CD4-positive, alpha-beta T cell treated with Interleukin-6 for 4 hours (primary cell): ENCODE measurements at regions not wholly inside any gene's neighbourhood (a gene's known extent, or its start where the extent isn't known, plus 50 kb on each side); places are given as distances from the start of the nearest gene placed in this dataset.

ENCODE experiments used
- DNase-seq: peaks from one replicate; pipeline ENCODE4 v3.0.0-alpha.2; 2020; ENCODE audit warnings: mixed read lengths

DNA sequence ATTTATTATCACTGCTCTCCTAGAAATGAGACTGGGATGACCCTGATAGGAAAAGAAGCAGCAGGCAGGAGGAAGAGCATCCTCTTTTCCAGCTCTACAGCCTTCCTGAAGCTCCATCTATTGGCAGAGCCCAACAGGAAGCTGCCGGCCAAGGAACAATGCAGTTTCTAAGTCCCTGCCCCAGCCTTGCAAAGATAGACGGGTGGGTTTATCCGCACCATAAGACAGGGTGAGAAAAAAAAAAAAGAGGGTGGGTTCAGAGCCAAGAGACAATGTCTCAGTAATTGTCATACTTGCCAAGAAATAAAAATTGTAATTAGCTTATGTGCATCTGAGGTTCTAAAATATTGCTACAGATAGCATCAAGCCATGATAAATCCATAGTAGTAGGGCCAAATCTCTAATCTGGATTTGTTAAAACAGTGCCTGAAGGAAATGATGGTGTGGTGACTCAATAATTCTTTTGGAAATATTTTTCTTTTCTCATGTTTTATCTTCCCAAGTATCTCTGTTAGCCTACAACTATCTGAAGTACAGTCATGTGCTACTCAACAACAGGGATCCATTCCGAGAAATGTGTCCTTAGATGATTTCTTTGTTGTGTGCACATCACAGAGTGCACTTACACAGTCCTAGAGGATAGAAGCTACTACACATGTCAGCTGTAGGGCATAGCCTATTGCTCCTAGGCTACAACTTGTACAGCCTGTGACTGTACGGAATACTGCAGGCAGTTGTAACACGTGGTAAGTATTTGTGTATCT lies 242.9 kb upstream of the CXCL12 start:
- DNase-seq = no peak

DNA sequence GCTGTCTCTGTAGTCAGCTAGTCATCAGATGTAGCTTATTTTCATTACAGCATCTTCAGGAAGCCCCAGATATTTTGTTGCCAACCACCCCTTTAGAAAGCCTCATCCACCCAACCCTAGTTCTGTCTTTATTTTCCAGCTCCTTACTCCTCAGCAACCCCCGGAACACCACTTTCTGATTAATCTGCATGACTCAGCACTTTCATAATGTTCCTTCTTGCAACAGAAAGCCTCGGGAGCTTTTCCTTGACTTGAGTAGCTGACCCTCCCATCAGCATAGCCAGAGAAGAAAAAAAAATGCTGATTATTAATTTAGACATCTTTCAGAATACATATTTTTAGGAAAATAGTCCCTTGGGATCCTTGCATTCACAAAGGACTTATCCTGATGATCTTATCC lies 244.0 kb upstream of the CXCL12 start:
- no peak for DNase-seq

DNA sequence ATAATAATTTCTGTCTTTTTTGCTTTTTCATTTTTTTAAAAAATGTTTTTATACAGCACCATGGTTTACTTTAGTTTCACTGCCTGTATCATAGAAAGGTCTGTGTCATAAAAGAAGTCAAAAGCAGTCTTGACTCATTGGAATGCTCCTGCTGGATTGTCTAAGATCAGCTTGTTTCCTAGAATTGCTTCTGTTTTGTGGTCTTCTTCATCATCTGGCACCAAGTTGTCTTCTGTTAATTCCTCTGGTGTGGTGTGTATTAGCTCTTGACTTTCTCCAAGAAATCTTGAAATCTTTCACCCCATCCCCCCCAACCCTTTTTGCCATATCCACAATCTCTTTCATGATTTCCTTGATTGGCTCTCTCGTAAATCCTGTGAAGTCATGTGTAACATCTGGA lies 250.3 kb upstream of the CXCL12 start:
- no peak for DNase-seq

DNA sequence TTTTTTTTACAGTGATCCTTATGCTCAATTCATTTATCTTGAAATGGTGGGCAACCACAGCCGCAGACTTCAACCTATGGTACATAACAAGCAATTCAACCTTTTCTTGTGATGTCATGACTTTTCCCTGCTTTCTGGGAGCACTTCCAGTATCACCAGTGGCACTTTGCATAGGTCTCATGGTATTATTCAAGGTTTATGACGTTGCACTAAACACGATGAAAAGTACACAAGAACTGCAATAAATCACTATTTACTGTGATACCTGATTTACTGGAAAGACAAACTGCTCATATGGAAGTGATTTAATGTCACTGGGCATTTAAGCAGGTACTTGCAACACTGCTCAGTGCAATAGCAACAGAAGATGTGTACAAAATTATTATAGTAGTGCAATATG lies 251.7 kb upstream of the CXCL12 start:
- DNase-seq = no peak

DNA sequence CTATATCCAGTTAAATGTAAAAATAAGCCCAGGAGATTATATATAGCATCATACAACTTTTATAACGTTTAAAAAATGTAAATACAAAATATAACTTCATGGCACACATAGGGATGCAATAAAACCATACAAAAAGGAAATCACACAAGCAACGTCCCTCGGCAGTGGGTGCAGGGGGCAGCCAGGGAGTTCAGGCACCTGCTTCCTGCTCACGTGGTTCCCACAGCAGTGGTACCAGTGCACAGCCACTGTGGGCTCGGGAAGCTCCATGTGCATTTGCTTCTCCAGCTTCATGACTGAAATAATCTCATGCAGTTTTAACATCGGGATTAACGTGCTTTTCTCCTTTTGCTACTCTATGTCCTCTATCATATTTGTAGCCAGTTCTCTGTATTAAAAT lies 255.5 kb upstream of the CXCL12 start:
- DNase-seq = no peak

DNA sequence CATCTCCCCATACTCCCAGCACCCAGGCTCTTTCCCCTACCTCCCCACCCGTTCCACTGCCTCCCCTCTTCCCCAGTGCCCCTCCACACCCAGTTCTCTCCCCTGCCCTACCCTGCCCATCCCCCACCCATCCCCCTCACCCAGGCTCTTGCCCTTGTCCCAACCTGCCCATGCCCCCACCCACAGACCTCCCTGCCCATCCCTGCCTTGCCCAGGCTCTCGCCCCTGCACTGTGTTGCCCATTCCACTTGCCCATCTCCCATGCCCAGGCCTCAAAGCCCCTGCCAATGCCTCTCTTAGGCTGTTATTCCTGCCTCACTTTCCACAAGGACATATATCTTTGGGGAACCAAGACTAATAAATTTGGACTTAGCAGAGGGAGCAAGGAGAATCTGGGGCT lies 262.6 kb upstream of the CXCL12 start:
- no peak for DNase-seq

DNA sequence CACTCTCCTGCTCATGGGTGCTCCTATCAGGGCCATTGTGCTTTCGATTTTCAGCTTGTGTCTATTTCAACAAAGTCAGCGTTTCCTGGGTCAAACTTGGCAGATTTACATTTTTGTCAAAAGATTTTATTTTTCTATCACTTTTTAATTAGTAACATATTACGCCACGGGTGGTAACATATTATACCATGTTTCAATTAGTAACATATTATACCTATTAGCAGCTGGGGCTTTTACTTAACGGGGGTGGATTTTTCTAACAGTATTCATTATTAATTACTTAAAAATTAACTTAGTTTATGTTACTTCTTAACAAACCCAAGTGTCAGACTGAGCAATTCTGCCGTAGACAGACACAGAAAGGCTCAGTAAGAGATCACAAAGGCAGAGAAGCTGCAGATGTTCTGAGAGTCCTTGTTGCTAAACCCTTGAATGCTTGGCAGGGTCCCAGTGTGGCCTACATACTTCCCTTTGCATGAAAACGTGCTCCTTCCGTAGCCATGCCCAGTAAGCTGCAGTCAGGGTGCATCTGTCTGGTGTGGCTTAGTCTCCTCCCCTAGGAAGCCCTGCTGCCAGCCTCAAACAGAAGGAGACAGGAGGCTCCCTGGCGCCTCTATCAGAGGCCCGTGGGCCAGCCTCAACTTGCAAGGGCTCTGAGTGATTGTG lies 263.1 kb upstream of the CXCL12 start:
- DNase-seq = no peak

DNA sequence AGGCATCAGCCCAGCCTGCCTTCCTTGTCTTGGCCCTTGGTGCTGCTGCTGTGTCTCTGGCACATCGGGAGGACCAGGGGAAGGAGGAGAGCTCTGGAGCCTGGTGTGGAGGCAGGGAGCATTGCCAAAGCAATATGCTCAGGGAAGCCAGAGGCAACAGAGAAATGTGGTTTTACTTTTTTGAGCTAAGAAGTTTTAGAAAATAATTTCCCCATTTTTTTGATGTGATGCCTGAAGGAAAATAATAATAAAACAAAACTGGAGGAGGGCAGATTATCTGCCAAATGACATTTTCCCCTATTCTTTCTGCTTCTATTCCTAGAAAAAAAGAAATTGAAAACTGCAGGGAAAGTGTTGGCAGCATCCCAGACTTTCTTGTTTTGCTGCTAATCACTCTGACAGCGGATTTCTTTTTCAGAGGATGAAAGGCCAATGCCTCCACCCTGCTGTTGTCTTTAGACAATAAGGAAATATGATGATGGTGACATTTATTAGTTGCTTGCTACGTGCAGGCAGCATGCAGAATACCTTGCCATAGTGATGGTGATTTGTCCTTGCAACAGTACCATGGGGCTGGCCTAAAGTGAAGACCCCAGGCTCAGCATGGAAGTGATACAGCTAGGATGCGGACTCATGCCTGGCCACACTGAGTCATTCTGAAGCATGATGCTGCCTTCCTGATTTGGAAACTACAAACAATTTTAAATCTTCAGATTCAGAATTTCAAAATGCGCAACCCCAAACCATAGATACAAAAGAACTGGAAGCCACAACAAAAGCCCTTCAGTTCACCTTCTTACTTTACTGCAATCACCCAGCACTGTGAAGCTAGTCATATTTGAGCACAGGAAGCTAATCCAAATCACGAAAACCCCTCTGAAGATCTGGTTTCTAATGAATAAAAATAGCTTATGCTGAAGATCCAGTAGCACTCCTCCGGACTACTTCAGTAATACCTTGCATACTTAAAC lies 260.2 kb upstream of the TMEM72 start:
- no peak for DNase-seq

DNA sequence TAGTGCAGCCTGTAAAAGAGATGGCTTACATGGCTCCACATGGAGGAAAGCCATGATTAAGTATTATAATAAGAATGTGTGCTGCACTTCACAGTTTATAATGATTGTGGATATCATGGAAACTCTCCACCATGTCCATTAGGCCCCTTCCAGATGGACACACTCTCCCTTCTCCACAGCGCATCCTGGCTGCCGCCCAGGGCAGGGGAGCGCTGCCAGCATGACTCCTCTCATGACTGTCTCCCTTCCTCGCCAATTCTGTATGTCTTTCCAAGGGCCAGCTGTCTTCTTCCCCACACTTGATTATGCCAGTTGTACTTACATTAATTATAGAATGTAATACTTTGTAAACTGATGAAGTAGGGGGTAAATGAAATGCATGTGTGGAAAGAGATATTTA lies 259.3 kb upstream of the TMEM72 start:
- no peak for DNase-seq

DNA sequence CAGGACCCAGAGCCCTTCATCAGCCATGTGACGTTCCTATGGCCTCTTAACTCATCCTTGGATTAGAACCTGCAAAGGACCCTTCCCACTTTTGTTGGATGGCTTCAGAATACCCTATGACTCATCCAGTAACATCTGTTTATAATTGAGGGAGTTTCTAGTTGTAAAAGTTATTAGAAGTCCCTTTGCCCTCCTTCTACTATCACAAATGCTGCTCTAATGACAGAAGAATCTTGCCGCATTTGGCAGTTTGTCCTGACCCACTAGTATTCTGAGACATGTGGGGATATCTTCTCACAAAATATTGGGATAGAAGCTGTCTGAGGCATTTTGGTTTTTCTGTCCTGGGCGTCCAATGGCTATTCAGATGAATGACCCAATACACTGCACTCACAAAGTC lies 251.8 kb upstream of the TMEM72 start:
- DNase-seq = no peak

DNA sequence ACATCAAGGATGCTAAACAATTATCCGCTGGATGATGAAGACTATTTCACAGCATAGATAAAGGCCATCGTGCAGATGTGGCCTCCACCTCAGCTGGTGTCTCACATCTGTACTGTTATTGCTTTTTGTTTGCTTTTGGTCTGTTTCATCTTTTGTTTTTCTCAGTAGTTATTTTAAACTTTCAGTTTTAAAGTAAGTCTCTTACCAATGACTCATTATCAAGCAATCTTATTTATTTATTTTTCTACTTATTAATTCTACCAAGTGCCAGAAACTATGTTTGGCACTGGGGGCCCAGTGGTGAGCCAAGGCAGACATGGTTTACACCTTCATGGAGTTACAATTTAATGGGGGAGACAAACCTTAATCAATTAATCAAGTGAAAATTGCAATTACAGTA lies 250.9 kb upstream of the TMEM72 start:
- no peak for DNase-seq

DNA sequence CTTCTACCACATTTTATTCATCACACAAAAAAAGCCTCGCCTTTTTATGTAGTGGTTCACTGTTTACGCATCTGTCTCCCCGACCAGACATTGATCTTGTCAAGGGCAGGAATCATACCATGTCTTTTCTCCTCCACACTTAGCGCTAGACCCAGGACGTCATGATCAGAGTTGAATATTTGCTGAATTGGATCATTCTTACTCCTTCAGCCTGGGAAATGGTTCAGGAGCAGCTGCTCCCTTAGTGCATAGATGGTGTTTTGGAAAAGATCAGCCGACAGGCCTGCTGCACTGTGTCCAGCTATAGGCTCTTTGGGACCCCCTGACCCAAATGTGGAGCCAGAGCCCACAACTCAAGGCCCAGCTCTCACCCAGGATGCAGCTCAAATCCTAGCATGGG lies 249.1 kb upstream of the TMEM72 start:
- no peak for DNase-seq

DNA sequence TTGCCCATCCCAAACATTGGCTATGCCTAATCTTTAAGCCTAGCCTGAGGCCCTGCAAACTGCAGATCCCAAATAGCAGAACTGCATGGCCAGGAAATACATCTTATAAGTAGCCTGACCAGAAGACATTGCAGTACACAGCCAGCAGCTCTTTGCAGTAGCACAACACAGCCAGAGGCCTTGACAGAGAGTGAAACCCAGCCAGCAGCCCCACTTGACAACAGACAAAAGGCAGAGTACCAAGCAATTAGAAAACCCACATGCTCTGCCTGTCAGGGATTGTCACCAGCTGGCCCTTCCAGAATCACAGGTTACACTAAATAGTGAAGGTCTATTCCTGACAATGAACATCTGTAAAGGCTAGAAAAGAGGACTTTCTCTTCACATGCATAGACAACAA lies 242.8 kb upstream of the TMEM72 start:
- no peak for DNase-seq

DNA sequence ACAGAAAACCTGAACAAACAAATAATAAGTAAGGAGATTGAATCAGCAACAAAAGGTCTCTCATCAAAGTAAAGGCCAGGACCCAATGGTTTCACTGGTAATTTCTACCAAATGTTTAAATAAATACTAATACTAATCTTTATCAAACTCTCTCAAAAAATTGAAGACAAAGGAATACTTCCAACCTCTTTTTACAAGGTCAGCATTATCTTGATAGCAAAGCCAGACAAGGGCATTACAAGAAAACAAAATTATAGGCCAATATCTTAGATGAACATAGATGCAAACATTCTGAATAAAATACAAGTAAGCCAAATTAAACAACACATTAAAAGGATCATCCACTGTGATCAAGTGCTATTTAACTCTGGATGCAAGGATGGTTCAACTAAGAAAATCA lies 239.8 kb upstream of the TMEM72 start:
- DNase-seq = no peak

DNA sequence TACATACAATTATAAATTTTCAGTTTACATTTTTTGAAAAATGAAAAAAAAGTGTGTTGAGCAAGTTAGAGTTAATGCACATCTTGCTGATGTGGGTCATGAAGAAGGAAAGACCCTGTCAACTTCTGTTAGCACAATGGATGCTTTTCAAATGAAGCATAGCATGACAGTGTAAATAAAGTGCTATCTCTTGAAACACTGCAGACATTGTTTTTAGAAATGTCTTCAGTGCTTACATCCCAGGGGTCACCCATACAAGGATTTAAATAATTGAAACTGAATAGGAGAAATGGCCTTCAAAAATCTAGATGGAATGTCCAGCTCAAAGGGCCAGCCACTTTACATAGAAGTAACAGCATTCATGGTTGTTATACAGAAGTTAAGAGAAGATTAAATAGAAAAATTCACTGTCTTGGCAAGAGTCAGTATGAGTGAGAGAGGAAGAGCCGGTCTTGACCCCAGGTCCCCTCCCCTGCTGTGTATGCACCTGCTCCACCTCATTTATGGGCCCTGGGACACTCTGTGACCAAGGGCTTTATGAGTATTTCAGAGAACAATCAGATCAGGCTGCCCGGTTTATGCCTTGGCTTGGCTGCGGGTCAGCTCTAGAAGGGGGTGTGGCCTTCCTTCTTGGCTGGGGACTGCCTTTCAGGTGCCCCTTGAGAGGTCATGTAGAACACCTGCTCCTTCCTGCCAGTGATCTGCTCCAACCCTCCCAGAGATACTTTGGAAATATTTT lies 237.7 kb upstream of the TMEM72 start:
- DNase-seq = no peak

DNA sequence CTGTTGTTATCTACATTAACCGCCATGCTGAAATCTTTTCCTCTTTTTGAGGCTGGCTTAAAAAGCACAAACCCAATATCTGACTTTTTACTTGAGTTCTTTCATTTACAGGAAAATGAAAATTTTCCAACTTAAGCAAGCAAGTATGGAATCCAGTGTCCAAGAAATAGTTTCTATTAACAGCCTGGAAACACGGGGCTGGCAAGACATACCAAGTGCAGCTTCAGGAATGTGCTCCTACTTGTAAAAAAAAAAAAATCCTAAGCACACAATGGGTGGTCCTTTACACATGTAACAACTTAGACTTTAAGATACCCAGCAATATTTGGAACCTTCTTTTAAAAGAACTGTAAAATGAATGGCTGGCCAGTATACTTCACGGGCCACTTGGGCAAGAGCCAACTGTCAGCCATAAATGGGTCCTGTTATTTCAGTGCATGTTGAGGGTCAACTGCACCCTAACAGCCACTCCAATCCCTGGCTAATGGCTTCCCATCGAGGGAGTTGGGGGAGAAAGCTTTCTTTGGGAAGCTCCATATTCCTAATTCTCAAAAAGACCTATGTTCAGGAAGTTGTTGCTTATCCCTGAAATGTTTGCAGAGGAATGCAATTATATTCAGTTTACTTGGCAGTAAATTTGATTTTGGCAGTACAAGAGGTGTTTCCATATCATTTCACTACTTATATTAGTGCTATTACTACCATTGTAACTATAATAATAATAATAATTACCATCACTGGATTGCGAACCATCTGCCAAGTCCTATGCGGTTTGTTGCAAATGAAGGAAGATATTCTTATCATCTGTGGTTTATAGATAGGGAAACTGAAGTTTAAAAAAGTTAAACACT lies 236.4 kb upstream of the TMEM72 start:
- no peak for DNase-seq

DNA sequence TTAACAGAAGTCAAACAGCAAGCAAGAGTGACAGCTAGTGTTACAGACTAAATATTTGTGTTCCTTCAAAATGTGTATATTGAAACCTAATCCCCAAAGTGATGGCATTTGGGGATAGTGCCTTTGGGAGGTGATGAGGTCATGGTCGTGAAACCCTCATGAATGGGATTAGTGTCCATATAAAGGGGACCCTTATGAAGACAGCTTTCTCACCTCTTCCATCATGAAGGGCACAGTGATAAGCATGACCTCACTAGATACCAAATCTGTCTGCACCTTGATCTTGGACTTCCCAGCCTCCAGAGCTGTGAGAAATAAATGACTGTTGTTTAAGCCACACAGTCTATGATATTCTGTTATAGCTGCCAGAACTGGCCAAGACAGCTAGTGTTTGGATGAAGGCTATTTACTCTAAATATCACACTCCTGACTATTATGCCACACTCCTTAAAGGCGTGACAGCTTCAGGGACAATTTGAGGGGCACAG lies 235.7 kb upstream of the TMEM72 start:
- DNase-seq = no peak

DNA sequence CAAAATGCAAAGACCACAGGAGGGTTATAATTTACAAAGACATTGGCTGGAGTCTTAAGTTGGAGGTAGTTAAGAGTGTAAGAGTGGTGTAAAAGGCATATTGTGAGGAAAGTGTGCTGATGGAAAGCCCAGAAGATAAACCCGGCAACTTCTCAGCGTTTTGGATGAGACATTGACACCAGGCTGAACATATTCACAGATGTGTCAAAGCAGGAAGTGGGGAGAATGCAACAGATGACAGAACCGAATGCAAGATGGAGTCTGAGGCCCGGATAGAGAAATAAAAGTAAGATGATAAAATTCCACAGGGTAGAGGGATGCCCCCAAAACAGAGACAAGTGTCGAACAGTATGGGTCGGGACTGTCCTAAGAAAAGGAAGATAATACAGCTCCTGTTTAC lies 230.4 kb upstream of the TMEM72 start:
- DNase-seq = no peak

DNA sequence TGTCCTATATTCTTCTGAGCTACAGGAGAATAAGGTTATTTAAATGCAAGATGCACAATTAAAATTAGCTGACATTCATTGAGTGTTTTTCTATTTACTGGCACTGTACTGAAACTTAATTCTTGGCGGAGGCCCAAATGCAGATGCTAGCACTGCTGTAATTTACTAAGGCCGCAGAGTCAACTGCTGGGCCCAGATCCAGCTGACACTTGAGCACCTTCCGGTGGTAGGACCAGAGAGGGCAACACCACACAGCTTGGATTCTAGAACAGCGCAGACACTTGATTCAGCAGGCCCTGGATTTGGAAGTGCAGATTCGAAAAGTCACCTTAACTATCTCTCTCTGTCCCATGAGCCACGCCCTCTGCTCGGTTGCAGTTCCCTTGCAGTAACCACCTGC lies 228.6 kb upstream of the TMEM72 start:
- DNase-seq = no peak

DNA sequence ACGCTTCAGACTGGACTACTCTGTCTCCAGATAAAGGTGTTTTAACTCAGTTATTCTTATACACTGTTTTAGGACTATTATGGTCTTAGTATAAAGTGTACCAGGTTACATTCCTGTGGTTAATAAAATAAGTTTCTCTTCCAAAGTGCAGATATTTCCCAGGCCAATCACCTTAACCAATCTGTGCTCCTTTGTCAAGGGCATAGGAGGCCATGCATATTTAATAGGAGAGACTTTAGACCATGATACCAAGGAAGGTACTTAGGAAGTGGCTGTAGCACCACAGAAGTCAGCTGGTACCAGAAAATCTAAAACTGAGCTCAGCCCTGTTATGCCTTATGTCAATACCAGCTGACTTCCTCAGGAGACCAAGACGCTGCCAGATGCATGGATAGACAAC lies 226.5 kb upstream of the TMEM72 start:
- no peak for DNase-seq

DNA sequence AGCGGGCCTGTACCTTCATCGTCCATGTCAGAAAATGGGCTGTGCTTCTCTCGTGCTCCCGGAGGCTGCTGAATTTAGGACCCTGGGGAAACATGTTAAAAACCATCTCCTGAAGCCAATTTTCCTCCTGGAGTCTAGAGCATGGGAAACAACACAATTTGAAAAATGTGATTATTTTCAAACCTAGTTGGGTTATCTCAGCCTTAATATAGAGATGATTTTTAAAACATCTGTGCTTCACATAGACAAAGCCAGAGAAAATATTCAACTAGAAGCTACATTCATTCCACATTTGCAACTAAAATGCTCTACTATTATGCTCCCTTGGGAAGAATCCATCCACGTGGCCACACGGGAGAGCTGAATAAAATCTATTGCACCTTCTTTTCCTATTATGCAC lies 225.9 kb upstream of the TMEM72 start:
- DNase-seq = no peak

DNA sequence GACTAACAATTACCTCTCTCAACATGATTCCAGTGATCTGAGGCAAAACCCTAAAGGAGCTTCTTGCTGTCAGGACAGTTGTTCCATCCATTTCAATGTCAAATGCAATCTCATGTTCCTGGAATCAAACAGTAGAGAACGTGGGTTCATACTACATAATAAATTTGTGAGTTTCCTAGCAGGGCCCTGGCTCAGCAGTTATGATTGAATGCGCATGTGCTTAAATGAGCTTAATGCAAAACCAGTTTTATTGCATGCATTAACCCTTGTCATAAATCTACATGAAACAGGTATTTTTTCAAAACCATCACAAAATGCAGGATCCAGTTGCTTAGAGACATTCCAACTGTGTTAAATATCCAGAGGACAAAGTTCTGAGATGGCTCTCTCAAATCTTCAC lies 225.4 kb upstream of the TMEM72 start:
- DNase-seq = no peak
